ENCODE measurements at regions not wholly inside any gene's neighbourhood (a gene's known extent, or its start where the extent isn't known, plus 50 kb on each side); places are given as distances from the start of the nearest gene placed in this dataset.

DNA sequence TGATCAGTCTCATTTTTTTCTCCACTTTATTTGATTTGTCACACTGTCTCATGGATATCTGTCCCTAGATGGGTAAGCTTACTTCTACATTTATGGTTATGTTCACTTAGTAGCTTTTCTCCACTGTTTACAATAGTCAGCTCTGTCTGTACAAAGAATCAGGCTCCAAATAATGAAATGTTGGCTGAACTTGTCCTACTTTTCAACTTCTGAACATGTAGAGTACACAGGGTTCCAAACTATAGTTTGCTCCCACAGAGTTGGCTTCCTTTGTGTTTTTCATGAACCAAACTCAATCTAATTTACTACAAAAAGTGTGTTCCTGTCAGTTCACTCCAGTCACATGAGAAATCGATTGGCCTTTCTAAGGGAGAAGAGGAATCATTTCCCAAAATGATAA lies 175.0 kb downstream of the CCDC71L start:
- intact Hi-C loops (cut with DNase I): no loop called here
- H3K27ac ChIP-seq: peak overlapping the region in 1 of 5 donors; percentile 21
- H3K27me3 ChIP-seq: peaks cover 6% of the 10 kb centered on the region
- 56 to 76% (median 67%) methylated on average over 1 of the region's 1 CpG for WGBS, 4 donors
- no peaks in the 10 kb centered on the region for H3K9me3 ChIP-seq (replicated peaks in 1 of 3)
- TF ChIP-seq CTCF (IDR thresholded peaks at IDR 0.05): no peak
- TF ChIP-seq POLR2A (IDR thresholded peaks at IDR 0.05): no peak
- no peak overlapping the region for H3K4me3 ChIP-seq
- no peaks in the 10 kb centered on the region for H3K36me3 ChIP-seq (replicated peaks in 1 of 2)
- no peak for DNase-seq
- H3K4me1 ChIP-seq (replicated peaks in 1 of 2): no peaks in the 10 kb centered on the region

- Histone ChIP-seq H3K36me3 (replicated peaks in 1 of 2) (no peaks in the 10 kb centered on the region), H3K4me1 (replicated peaks in 1 of 2) (no peaks in the 10 kb centered on the region), H3K27me3 (peaks cover 6% of the 10 kb centered on the region), H3K27ac (peak overlapping the region in 2 of 5 donors; percentile 35 to 57), H3K9me3 (replicated peaks in 1 of 3) (no peaks in the 10 kb centered on the region), H3K4me3 (no peak overlapping the region)
- intact Hi-C loops (cut with DNase I): no loop called here
- no peak for TF ChIP-seq CTCF (IDR thresholded peaks at IDR 0.05)
- TF ChIP-seq POLR2A (IDR thresholded peaks at IDR 0.05): no peak
- WGBS, 4 donors: 14 to 59% (median 37%) methylated on average over 1 of the region's 1 CpG
- no peak for DNase-seq
These were observed 175.9 kb downstream of the CCDC71L start for GRCh38 chr7:106485031-106485551.

DNA sequence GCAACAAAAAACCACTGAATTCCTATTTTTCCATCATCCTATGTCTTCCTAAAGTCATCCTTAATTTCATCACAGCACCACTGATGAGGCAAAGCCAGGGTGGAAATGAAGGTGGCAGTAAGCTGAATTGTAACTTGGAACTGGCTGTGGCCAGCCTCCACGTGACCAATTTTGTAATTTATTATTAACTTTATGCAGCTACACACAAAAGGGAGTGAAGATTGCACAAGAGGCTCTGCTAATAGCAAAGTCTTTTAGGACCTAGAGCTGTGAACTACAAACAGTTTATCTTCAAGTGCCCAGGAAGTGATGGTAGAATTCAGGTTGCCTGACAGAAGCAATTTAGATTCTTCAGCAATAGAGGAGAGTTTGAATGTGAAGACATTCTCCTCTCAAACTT lies 176.4 kb downstream of the CCDC71L start:
- no peak for DNase-seq
- Histone ChIP-seq H3K9me3 (replicated peaks in 1 of 3) (no peaks in the 10 kb centered on the region), H3K4me3 (no peak overlapping the region), H3K36me3 (replicated peaks in 1 of 2) (no peaks in the 10 kb centered on the region), H3K27me3 (peaks cover 6% of the 10 kb centered on the region), H3K27ac (peak overlapping the region in 2 of 5 donors; percentile 35 to 57), H3K4me1 (replicated peaks in 1 of 2) (no peaks in the 10 kb centered on the region)
- intact Hi-C loops (cut with DNase I): no loop called here
- no peak for TF ChIP-seq CTCF (IDR thresholded peaks at IDR 0.05)
- no peak for TF ChIP-seq POLR2A (IDR thresholded peaks at IDR 0.05)
- 32 to 45% (median 43%) methylated on average over 1 of the region's 1 CpG for WGBS, 4 donors

DNA sequence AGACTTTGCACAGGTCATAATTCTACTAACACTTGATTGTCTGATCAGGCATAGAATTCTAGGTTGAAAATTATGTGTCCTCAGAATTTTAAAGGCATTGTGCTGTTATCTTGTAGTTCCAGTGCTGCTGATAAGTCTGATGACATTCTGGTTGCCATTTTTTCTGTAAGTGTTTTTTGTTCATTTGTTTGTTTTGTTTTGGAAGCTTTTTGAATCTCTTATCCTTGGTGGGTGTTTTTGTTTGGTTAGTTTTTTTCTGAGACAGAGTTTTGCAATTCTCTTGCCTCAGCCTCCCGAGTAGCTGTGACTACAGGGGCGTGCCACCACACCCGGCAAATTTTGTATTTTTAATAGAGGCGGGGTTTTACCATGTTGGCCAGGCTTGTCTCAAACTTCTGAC lies 178.9 kb downstream of the CCDC71L start:
- H3K27ac ChIP-seq: no peak overlapping the region
- H3K4me1 ChIP-seq (replicated peaks in 1 of 2): no peaks in the 10 kb centered on the region
- H3K4me3 ChIP-seq: no peak overlapping the region
- H3K27me3 ChIP-seq: peaks cover 6% of the 10 kb centered on the region
- TF ChIP-seq POLR2A (IDR thresholded peaks at IDR 0.05) (no peak), CTCF (IDR thresholded peaks at IDR 0.05) (no peak)
- no peaks in the 10 kb centered on the region for H3K9me3 ChIP-seq (replicated peaks in 1 of 3)
- WGBS, 4 donors: 83 to 96% (median 95%) methylated on average over 4 of the region's 4 CpGs
- intact Hi-C loops (cut with DNase I): no loop called here
- DNase-seq: no peak
- no peaks in the 10 kb centered on the region for H3K36me3 ChIP-seq (replicated peaks in 1 of 2)
